GM10248 (cell line): ENCODE measurements at regions not wholly inside any gene's neighbourhood (a gene's known extent, or its start where the extent isn't known, plus 50 kb on each side); places are given as distances from the start of the nearest gene placed in this dataset.

Experiments
- CTCF ChIA-PET: fragments of 300-600 bp; sonication (Branson Sonifier 250); formaldehyde crosslinking; extraction: SDS; loops from one replicate; lab custom pipeline; 2021; ENCODE audit warnings: antibody characterized with exemption; lab: Yijun Ruan, JAX
- POLR2A ChIA-PET: fragments of 350-650 bp; sonication (Branson Sonifier 250); formaldehyde crosslinking; extraction: SDS; loops from one replicate; lab custom pipeline; 2020; ENCODE audit warnings: antibody characterized with exemption; lab: Yijun Ruan, JAX
- DNase-seq: peaks from one replicate; pipeline ENCODE4 v3.0.0; 2012; ENCODE audit errors: extremely low spot score
- TF ChIP-seq, protein P1 (sequence below): IDR thresholded peaks from 2 replicates; pipeline ENCODE4 v1.5.1; 2012; ENCODE audit warnings: mild to moderate bottlenecking, low read depth; ENCODE audit errors: extremely low read depth, missing control alignments, control extremely low read depth

DNA sequence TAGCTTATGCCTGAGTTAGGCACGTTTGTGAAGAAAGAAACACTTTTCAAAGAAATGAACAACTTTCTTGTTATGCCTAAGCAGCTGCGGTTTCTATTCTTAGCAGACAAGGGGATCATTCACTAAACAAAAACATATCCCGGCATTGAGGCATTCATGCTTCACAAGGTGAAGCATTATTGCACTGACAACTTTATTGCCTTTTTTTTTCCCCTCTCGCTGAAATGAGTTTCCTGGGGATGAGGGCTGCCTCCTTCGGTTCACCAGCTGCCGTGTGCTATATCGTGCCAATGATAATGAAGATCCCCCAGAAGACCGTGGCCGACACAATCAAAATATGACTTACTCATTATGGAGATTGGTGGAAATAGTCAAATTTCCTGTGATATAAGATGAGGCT, 288.2 kb upstream of the ST6GAL2 start:
- ChIA-PET POLR2A (no interaction called here), CTCF (interaction anchor here (1.3 kb wide), 1 partner anchor 34 kb away, joined by 3 read pairs; no protein-coding TSS in a partner anchor)
- TF ChIP-seq, protein P1, sequence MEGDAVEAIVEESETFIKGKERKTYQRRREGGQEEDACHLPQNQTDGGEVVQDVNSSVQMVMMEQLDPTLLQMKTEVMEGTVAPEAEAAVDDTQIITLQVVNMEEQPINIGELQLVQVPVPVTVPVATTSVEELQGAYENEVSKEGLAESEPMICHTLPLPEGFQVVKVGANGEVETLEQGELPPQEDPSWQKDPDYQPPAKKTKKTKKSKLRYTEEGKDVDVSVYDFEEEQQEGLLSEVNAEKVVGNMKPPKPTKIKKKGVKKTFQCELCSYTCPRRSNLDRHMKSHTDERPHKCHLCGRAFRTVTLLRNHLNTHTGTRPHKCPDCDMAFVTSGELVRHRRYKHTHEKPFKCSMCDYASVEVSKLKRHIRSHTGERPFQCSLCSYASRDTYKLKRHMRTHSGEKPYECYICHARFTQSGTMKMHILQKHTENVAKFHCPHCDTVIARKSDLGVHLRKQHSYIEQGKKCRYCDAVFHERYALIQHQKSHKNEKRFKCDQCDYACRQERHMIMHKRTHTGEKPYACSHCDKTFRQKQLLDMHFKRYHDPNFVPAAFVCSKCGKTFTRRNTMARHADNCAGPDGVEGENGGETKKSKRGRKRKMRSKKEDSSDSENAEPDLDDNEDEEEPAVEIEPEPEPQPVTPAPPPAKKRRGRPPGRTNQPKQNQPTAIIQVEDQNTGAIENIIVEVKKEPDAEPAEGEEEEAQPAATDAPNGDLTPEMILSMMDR: no peak
- DNase-seq: no peak

DNA sequence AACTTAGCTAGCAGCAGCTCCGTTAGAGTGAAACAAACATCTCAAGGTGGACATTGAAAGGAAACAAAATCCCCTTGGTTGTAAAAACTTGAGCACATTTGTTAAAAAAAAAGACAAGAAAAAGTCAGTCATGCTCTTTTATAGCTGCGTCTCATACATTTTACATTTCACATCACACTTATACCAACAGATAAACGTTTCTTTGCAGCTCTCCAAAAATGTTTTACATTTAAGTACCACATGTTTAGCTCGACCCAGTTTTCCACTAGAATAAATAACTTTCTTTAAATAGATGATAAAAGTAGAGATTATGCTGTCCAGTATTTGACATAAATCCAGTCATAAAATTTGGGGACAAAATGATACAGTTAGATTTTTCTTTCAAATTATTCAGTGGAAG, 297.0 kb upstream of the ST6GAL2 start:
- CTCF ChIA-PET: interaction anchor here (1.7 kb wide), 1 partner anchor 174 kb away, joined by 4 read pairs; no protein-coding TSS in a partner anchor

DNA sequence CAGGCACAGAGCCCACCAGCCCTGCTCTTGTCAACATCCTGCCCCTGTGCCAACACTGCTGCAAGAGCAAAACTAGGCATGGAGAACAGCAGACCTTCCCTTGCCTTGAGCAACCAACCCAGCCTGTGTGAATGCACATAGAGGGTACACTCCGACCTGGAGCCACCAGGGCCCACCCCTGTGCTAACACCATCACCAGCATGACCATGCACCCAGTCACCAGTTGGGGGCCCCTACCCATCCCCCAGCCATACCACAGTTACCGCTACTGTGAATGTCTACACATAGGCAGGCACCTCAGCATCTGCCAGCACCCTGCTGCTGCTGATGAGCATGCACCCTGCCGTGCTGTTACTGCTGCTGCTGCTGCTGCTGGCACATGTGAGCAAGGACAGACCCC, 301.9 kb upstream of the ST6GAL2 start:
- DNase-seq: no peak
- TF ChIP-seq, protein P1: no peak
- CTCF ChIA-PET: no interaction called here
- POLR2A ChIA-PET: no interaction called here

More for the DNA sequence above, 297.0 kb upstream of the ST6GAL2 start:
- POLR2A ChIA-PET: no interaction called here
- TF ChIP-seq, protein P1: no peak
- no peak for DNase-seq

DNA sequence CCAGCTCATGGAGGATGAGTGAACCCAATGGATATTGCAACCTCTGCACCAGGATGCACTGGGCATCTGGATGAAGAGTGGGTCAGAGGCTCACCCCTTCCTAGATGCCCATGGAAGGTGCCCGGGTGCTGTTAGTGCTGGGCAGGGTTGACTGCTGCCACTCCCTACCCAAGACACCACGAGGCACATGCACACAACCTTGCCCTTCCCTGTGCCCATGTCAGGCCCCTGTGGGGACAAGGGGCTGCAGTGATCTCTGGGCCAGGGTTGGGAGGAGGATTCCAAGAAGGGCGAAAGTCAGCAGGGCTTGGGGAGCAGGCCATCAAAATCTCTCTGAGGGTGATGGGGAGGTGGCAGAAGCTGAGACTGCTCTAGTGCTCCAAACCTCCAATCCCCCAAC, 309.7 kb upstream of the ST6GAL2 start:
- no peak for DNase-seq
- TF ChIP-seq, protein P1: no peak
- CTCF ChIA-PET: interaction anchor here (0.9 to 1.4 kb wide), 2 partner anchors 11 to 13 kb away, joined by 3 to 4 read pairs; no protein-coding TSS in a partner anchor
- POLR2A ChIA-PET: no interaction called here

DNA sequence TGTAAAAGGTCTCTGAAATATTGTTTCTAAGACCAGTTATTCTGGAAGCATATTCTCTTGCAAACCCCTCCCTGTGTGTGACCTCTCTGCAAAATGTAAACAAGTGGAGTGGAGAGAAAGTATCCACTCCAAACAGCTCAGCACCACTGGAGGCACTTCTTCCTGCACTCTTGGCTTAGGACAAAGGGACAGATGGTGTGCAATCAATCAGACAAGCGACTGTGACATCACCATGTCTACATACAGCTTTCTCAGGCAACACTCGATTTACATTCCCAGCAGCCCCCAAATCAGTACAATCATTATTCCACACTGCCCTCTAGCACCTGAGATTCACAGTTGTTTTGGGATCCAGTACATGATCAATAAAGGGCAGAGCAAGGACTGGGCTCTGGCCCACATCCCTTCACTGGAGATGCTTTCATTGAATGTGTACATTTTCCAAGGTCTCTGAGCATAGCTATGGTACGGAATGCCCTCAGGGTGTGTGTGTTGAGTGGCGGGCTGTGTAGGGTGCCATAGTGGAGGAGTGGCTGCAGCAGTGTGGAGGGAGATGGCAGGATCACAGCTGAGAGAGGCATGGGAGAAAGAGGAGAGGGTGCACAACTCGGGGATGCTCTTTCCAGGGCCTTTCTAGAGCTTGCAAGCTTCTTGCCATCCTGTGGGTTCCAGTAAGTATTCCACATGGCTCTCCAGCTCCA, 311.8 kb upstream of the ST6GAL2 start:
- POLR2A ChIA-PET: no interaction called here
- CTCF ChIA-PET: no interaction called here
- TF ChIP-seq, protein P1: no peak
- no peak for DNase-seq

DNA sequence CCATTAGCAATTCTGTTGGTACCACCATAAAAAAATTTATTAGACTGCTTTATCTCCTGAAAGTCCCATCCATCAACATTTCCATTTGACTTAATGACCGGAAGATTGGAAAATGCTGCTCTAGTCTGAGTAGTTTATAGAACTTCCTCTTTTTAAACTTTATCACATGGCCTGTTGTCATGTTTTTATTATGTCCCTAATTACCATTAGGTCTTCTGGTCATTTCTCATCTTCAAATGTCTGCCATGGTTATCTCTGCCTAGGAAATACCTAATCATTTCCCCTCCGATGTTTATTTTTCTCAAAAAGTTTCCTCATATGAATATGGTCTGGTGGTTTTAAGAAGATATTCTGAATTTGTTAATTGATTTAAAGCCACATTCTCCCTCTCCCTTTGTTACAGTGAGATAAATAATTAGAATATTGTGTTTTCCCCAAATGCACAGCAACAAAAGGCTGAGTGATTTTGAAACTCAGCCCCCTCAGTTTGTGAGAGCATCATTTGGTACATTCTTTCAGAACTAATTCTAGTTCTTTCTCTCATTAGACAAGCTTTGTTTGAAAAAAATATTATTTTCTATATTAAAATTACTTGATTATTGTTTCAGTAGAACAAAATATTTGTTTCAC, 317.1 kb upstream of the ST6GAL2 start:
- DNase-seq: no peak
- TF ChIP-seq, protein P1: no peak
- CTCF ChIA-PET: no interaction called here
- POLR2A ChIA-PET: no interaction called here
